GM19455 (cell line): ENCODE measurements at regions not wholly inside any gene's neighbourhood (a gene's known extent, or its start where the extent isn't known, plus 50 kb on each side); places are given as distances from the start of the nearest gene placed in this dataset.

Experiments
- ATAC-seq: cut with Tn5 transposase; IDR thresholded peaks from one replicate; pipeline ENCODE4 v1.9.1; 2021; ENCODE audit not compliant: unreplicated experiment

DNA sequence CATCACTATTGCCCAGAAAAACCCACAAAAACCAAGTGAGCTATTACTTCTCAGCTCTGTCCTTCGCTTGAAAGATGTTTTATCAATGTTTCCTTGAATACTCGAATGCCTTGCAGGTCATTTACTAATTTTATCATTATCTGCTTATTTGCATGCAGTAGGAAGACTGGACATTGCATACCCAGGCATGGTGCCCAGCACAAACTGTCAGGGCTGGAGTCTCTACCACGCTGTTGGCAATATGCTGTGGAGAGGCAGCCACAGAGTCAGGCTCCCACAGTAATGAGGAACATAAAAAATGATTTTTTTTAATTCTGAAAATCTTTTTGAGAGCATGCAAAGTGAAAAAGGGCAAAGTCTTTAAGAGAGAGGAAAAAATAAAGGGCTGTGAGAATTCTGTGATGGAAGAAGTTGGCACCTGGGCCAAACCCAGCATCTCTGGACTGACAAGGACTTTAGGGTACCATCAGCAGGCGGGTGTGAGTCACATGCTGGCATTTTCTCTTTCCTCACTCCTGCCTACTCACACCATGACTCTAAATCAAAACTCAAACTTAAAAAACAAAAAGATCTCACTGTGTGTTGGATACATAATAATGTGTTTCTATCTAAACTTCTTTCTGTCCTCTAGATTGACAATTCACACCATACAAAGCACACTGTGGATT lies 709.8 kb upstream of the FANCL start:
- ATAC-seq, result no peak

DNA sequence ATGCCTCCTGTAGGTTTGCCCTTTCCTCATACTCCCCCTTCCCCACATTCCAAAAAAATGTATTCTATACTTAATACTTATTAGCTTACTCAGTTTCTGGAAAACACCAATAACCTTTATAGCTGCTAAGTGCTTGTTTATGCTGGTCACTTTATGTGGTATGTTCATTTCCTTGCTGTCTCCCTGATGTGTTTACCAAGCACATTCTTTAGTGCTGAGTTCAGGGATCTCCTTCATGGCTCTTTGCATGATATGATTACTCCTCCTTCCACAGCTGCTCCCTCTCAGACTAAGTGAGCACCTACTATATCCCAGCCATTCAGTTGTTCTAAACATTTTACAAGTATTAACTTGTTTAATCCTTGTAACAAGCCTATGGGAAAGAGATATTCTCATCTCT lies 698.3 kb upstream of the FANCL start:
- ATAC-seq, result no peak

DNA sequence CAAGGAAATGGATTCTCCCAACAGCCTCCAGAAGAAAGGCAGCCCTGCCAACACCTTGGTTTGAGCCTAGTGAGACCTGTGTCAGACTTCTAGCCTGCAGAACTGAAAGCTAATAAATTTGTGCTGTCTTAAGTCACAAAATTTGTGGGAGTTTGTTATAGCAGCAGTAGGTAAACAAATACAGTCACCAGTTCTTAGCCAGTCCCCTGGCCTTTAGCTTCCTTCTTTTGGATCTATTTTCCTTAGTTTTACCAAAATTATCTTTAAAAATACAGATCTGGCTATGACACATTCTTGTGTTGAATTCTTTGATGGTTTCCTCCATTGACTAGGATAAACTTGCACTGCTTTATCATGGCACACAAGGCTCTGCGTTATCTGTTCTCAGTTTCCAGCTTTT lies 697.9 kb upstream of the FANCL start:
- no peak for ATAC-seq

DNA sequence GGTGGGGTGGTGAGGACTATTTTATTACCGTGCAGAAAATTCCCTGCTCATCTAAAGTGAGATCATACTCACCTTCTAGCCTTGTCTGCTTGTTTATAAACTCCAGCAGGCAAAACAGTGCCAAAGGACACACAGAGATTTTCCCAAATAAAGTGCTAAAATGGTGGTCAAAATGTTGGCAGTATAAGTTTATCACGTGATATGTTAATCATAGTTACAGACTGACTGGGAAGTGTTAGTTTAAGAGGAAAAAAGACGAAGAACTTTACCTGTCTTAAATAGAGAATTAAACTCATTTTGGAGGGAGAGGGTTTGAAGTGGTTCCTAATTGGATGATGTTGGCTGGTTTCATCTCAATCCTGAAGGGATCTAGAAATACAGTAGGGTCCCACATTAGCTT lies 691.7 kb upstream of the FANCL start:
- no peak for ATAC-seq

DNA sequence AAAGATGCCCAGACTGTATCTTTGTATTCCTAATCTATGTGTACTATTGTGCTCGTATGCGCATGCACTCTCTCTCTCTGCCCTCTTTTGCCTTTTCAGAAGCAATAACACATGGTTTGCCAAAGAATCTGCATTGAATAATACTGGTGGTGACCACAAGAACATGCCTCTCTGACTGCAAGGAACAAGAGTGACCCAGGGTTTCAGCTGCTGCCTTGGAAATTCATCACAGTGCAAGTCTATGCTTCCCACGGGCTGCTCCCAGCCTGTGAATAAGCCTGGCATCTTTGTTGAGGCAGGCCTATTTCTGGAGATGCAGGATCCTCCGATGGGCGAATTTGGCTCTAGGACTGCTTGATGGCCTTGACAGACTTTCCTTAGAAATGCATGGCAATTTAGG lies 689.4 kb upstream of the FANCL start:
- no peak for ATAC-seq

DNA sequence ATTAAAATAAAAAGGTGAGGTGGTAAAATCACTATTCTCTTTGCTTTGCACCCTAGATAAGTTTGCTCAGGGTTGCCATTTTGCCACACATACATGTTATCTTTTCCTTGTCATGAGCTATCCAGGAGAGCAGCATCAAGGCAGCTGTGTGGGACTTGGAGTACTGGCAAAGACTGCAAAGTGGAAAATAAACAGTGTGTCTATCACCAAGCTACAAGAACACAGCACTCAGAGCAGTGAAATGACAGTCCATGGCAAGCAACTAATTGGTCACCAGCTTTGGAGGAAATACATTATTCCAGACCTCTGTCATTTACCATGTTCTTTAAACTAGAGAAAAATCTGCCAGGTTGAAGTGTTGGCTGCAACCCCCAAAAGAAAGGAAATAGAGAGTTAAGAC lies 687.8 kb upstream of the FANCL start:
- no peak for ATAC-seq

DNA sequence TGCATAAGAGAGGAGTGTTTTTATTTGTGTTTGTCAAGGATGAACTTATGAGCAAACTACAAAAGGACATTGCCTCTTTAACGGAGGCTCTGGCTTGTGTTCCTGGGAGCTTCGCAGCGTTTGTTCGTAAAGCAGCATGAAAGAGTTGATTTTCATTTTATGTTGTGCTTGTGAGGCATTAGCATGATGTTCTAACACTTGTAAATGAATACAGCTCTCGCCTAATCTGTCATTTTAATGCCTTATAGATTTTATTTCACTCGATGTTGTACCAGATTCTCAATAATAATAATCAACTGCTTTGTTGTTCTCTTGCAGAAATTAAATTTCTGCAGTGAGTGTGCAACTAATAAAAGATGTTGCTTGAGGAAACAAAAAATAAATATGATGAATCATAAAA lies 687.3 kb upstream of the FANCL start:
- no peak for ATAC-seq

DNA sequence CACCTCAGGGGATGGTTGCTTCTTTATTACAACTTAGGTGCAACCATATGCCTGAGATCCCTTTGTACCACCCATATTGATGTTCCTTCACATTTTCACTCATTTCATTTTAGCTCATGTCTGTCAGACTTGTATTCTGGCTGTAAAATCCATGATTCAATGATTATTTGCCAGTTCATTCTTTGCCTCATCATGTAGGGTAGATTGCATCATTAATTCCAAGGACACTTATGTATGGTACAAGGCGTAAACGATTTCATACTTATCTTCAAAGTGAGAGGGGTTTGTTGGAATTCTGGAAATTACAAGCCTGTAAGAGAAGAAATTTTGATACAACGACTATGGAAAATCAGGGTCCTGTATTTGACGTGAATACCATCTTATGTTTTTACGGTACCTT lies 685.0 kb upstream of the FANCL start:
- ATAC-seq, result no peak

DNA sequence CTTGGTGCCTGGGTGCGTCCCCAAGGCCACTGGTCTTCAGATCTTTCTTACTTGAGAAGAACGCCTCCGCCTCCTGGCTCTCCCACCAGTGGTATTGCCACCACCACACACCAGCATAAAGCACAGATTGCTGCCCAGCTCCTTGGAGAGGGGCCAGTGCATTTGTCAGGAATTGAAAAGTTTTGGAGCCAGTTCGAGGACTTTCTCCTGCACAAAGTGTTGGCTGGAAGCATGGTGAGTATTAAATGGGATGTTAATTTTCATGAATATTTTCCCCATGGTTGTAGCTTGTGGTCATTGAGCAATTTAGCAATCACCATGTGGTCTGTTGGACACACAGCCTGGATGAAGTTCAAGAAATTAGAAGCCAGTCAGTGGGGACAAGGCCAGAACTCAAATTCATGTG lies 684.6 kb upstream of the FANCL start:
- no peak for ATAC-seq

DNA sequence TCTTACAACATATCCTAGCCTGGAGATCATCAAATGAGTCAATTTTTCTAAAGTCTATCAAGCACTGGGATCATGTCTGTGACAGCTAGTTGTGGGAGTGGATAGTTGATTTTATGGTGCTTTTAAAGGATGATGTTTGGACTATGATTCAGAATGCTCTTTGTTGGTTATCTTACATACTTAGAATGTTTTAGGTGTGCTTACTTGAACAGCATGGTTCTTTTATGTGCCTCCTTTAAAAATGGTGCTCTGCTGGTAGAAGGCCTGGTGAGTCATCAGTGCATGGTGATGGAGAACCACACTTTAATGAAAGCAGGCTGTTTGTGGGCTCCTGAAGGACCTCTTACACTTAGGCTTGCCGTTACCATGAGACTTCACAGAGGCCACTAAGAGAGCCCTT lies 682.7 kb upstream of the FANCL start:
- ATAC-seq, result no peak

DNA sequence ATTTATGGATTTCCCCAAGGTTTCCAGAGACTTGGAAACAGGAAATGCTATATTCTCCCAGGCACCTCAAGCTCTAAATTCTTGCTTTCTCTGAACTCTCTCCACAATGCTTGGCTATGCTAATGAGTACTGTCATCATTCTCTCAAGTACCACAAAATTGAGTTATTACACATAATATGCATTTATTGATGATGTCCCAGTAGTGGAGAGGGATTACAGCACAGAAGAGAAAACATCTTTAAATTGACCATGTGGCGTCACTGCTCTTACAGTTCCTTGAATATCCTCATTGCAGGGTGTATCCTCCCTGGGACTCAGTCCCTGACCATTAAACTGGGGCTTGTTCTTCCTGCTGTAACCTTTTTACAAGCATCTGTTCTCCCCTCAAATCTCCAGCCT lies 681.1 kb upstream of the FANCL start:
- no peak for ATAC-seq

DNA sequence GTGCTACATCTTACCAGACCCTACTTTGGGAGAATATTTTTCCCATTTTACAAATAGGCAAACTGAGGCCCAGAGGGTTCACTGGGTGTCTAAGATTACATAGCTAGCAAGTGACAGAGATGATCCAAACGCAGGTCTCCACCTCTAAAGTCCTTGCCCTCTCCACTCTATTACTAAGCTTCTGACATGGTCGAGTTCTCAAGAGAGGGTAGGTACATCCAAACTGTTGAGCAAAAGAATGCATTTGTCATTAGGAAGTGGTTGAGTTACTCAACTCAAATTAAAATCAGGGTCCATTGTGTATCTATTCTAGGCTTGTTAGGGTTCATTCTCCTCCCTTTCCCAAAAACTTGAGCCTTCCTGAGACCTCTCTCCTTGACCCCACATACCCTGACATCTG lies 680.6 kb upstream of the FANCL start:
- ATAC-seq, result no peak

DNA sequence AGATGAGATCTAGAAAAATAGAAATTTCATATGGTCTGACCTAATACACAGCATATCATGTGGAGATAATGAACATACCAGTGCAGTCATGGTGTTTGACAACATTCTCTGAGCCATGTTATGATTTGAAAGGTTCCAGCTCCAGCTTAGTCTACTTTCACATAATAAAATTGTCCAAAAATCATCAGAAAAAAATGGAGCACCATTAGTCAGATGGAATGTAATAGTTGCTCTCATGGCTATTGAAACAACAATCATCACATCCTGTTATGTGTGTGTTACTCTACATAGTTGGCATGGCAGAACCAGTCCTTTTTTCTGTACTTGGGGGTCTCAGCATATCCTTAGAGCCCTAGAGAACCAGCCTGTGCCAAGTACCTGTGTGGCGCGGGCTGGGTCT lies 678.9 kb upstream of the FANCL start:
- no peak for ATAC-seq

DNA sequence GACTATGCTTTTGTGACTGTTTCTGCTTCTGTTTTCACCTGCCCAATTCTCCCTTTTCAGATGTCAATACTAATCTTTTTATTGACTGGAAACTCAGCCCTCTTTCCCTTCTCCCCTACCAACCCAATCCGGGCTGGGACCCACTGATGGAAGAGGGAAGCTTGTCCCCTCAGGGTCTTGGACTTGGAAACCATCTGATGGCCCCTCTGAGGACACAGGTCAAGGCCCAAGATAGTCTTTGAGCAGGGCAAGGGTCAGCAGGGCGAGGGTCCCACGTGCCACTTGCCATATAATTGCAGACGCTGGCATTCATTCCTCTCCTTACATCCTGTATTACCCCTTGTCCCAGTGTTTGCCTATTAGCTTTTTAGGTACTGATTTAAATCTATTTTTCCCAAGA lies 678.2 kb upstream of the FANCL start:
- no peak for ATAC-seq

DNA sequence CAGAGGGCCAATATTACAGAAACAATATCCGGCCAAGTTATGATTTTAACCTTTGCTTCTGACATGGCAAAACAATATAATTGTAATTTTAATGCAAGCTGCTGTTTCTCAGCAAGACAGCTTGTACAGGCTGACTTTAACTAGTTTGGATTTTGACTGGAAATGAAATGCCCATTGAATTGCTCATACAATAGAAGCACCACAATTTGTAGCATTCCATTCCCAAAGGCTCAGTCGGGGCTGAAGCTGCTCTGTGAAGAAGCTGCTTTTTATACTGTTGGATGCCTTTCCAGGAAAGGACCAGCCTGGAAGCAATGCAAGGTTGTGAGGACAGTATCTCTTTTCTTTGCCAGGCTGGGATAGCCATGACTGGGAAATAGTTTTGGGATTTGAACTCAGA lies 677.0 kb upstream of the FANCL start:
- ATAC-seq, result no peak

DNA sequence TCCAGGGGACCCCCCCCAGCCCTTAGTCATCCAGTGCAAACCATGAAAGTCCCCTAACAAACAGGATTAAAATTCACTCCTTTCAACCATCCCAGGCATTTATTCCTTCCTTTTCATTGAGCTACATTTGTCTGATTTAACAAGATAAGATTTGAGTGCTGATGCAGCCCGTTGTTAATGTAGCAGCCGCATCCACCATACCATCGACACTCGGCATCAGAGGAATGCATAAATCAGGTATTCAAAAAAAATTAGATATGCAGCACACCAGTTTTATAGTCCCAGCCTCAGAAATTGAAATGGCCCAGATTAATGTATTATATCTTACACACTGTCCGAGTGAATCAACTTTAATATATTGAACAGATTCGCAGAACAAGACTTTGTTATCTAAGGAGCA lies 676.5 kb upstream of the FANCL start:
- no peak for ATAC-seq

DNA sequence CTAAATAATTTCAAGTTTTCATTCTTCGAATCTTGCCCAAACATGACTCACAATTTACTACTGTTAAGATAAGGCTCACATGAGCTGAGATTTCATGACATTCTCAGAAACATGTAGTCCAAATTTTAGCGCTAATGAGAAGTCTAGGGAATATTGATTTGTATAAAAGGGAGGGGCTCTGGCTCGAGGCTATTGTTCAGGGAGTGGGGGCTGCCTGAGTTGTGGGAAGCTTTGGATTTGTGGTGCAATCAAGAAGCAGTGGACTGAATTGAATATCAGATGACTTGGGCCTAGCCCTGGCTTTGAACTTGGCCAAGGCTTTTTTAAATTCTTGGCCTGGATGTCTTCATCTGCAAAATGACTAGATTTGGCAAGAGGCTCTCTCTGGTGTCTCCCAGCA lies 674.9 kb upstream of the FANCL start:
- no peak for ATAC-seq

DNA sequence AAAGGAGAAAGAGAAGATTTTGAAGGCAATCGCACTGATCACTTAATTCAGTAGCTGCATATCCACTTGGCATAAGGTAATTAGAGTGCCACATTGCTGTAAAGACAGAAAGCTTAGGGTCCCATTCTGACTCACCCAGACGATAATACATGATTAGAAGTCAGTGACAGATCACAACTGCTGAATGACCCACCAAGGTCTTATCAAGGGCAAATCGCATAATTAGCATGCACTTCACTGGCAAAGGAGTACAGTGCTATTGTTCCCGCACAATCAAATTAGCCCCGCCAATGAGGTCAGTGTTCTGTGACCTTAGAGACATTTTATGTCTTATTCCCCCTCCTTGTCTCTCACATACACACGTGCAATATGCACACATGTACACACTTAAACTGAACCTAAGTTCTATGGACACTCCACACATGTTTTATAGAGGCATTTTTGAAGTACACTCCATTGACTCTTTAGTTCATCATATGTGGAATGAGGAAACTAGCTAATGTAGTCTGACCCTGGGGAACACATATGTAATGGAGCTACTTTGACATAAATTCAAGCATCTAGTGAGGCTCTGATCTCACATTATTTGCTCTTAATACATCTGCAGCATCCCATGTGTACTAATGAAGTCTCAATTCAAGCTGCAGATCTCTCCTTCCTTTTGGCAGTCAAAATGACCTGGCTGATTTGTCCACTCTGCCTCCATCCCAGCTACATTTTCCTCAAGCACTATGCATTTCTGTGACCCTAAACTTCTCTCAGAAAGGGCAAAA lies 673.8 kb upstream of the FANCL start:
- ATAC-seq, result no peak

DNA sequence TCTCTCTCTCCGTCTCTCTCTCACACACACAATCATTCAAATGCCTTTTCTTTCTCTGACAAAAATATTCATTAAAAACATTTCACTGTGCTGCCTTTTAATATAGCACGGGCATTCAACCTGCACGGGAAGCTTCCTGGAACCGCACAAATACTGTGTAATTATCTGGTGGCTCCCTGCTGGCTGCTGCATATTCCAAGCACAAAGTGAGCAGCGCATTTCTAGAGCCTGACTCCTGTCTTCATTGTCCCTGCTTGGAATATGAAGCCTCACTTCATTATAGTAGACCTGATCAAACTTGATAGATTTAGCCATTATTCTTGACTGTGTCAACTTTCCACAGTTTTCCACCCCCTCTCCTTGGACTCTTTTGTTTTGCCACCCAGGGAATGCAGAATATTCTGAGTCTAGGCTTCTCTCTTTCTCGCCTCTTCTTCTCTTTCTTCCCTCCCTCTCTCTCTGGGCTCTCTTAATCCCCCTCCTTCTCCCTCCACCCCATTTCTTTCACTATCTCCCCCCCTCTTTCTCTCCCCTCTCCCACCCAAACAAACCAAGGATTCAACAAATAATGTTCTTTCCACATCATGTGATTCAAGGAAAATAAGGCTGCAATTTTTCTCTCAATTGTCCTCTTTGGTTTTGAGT lies 672.1 kb upstream of the FANCL start:
- no peak for ATAC-seq

DNA sequence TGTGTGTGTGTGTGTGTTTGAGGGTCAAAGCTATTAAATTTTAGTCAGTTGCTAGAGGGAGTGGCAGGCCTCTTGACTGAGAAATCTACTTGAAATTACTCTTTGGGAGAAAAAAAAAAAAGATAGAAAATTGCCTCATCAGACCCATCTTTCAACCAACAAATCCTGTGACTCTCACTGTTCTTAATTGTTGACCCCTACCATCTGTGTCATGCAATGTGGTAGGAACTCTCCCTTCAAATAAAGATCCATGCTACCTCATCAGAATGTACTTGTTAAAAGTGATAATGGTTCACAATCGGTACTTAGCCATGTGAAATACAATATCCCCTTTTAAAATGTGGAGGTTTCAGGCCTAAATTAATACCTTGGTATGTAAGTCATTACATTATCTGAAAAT lies 670.8 kb upstream of the FANCL start:
- ATAC-seq, result no peak

DNA sequence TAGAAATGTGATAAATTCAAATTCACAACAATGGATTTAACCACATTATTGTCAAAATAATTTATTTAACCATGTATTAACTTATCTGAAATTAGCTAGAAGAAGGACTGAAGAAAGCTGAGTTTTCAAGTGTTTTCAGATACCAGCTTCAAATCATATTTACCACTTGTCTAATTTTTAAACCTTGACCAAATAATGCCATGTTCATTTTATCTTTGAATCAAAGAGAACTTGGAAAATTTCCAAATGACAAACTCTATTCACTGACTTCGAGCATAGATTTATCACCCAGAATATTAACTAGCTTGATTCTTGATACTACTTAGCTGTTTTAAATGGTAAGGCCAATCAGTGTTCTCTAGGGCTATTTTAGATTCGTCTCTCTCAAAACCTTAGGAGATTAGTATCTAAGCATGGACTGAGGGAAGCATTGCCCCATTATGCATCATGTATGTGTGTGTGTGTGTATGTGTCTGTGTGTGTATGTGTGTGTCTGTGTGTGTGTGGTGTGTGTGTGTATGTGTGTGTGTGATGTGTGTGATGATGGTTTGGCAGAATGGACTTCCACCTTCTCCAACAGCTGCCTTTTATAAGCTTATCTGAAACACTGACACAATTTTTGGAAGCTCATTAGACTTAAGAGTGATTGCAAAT lies 667.5 kb upstream of the FANCL start:
- no peak for ATAC-seq

DNA sequence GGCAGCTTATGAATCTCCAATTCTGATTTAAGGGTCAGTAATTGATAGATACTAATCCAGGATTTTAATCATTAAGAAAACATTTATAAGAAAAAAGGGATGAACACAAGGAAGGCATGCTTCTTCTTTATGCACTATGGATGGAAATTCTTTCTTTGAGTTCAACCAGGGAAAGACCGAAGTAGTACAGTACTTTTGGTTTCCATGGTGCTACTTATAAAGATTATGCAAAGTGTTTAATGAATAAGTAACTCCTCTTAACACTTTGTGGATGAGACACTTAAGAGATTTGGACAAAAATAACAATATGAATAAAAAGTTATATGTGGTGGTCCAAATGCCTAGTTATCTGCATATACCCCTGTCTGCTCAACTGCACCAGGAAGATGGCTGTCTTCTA lies 666.5 kb upstream of the FANCL start:
- no peak for ATAC-seq
